T-helper 2 cell treated with Interferon-gamma antibody and Interleukin-4, amounts not matched to agents 5 μg/mL and 100 μg/mL, for 36 hours (primary cell): ENCODE measurements at regions not wholly inside any gene's neighbourhood (a gene's known extent, or its start where the extent isn't known, plus 50 kb on each side); places are given as distances from the start of the nearest gene placed in this dataset.

Experiments used
- DNase-seq: peaks from one replicate; pipeline ENCODE4 v3.0.0; 2021; ENCODE audit warnings: low spot score
- H3K27ac Mint-ChIP-seq: one replicate; pipeline ENCODE4 v1.8.0; 2021; ENCODE audit warnings: mild to moderate bottlenecking, mixed read lengths
- H3K27me3 Mint-ChIP-seq: one replicate; pipeline ENCODE4 v1.8.0; 2021; ENCODE audit warnings: low read depth, mixed read lengths
- H3K36me3 Mint-ChIP-seq: one replicate; pipeline ENCODE4 v1.8.0; 2021; ENCODE audit warnings: low read depth, mixed read lengths
- H3K4me1 Mint-ChIP-seq: one replicate; pipeline ENCODE4 v1.8.0; 2021; ENCODE audit warnings: low read depth, mixed read lengths
- H3K4me3 Mint-ChIP-seq: one replicate; pipeline ENCODE4 v1.8.0; 2022; ENCODE audit warnings: mild to moderate bottlenecking, moderate library complexity, mixed read lengths
- H3K9me3 Mint-ChIP-seq: one replicate; pipeline ENCODE4 v1.8.0; 2021; ENCODE audit warnings: mixed read lengths

- H3K36me3 Mint-ChIP-seq: no peaks in the 10 kb centered on the region
- peaks cover 48% of the 10 kb centered on the region for H3K27me3 Mint-ChIP-seq
- no peak for DNase-seq
- no peaks in the 10 kb centered on the region for H3K9me3 Mint-ChIP-seq
- H3K27ac Mint-ChIP-seq: no peak overlapping the region
- H3K4me3 Mint-ChIP-seq: no peak overlapping the region
- H3K4me1 Mint-ChIP-seq: no peaks in the 10 kb centered on the region
These were observed 273.9 kb upstream of the NFE2L3 start for GRCh38 chr7:25877802-25878789.

DNA sequence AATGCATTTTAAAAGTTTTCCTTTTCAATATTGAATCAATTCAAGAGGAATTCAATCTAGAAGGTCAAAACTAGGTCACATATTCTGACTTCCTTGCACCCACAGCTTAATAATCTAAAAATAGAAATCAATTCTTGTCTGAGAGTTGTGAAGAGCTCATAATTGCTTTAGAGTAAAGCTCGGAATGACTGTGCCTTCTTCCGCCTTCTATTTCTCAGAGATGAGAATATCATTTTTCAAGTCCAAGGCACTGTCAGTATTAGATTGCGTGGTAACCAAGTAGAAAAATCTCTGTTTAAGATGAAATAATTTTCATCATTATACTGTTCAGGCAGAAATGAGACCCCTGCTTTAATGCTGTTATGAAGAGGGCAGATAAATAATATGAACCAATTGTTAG is 272.2 kb upstream of the NFE2L3 start:
- Mint-ChIP-seq H3K27ac (no peak overlapping the region), H3K9me3 (no peaks in the 10 kb centered on the region), H3K27me3 (peaks cover 45% of the 10 kb centered on the region), H3K4me1 (no peaks in the 10 kb centered on the region), H3K36me3 (no peaks in the 10 kb centered on the region), H3K4me3 (no peak overlapping the region)
- no peak for DNase-seq

- Mint-ChIP-seq H3K4me3 (no peak overlapping the region), H3K4me1 (peaks cover 3% of the 10 kb centered on the region), H3K27ac (no peak overlapping the region), H3K27me3 (peaks cover 50% of the 10 kb centered on the region), H3K9me3 (no peaks in the 10 kb centered on the region), H3K36me3 (no peaks in the 10 kb centered on the region)
- no peak for DNase-seq
These were observed 270.5 kb upstream of the NFE2L3 start for GRCh38 chr7:25881317-25882037.

DNA sequence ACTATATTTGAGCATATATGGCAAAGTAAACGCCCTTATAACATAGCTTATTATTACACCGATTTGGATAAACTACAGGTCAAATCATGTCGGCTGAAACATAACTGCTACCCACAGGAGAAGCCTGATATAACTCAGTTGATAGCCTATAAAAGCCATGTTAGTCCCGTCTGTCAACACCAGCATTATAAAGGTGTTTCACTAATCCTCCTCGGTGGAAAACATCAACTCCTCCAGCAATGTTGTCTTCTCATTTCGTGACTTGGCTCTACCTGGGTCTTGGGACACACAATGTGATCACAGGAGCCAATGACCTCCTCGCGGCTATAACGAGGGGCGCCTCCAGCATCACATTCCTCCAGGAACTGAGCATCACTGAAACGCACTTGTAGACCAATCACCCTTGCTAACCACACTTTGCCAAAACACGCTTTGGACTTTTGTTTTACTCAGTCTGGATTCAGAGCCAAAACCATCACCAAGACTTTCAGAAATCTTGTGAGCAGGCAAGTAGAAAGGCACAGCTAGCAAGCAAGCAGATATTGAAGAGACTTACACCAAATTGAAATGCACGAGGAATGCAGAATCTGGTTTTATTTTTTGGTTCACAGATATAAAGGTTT is 269.7 kb upstream of the NFE2L3 start:
- DNase-seq: no peak
- Mint-ChIP-seq H3K36me3 (no peaks in the 10 kb centered on the region), H3K9me3 (no peaks in the 10 kb centered on the region), H3K27me3 (peaks cover 48% of the 10 kb centered on the region), H3K27ac (no peak overlapping the region), H3K4me1 (peaks cover 7% of the 10 kb centered on the region), H3K4me3 (no peak overlapping the region)

GRCh38 chr7:25884265-25884828 is 267.7 kb upstream of the NFE2L3 start:
- Mint-ChIP-seq H3K27ac (no peak overlapping the region), H3K9me3 (no peaks in the 10 kb centered on the region), H3K4me3 (no peak overlapping the region), H3K36me3 (no peaks in the 10 kb centered on the region), H3K27me3 (peaks cover 45% of the 10 kb centered on the region), H3K4me1 (peaks cover 9% of the 10 kb centered on the region)
- DNase-seq: no peak

DNA sequence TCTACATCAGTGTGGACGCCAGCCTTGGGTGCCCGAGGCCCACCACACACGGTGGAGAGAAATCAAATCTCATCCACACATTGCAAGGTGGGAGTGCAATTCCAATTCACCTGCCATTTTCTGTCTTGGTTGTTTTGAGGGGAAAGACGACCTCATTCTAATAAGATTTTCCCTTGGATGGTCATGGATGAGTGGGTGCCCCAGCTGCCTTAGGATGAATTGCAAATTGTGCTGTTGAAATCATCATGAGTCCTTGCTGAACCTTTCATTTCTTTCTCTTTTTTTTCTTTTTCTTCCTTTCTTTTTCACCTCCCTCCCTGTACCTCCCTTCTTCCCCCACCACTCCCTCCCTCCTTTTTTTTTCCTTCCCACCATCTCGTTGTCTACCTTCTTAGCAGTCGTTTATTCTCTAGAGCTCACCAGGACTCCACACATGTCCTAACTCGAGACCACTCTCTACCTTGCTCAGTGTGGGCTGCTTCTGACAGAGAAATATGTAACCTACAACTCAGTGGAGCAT is 266.9 kb upstream of the NFE2L3 start:
- Mint-ChIP-seq H3K36me3 (no peaks in the 10 kb centered on the region), H3K9me3 (no peaks in the 10 kb centered on the region), H3K27ac (no peak overlapping the region), H3K4me3 (no peak overlapping the region), H3K4me1 (peaks cover 12% of the 10 kb centered on the region), H3K27me3 (peaks cover 45% of the 10 kb centered on the region)
- DNase-seq: no peak

GRCh38 chr7:25886387-25887240 is 265.4 kb upstream of the NFE2L3 start:
- Mint-ChIP-seq H3K4me3 (no peak overlapping the region), H3K27ac (no peak overlapping the region), H3K9me3 (no peaks in the 10 kb centered on the region), H3K4me1 (peaks cover 12% of the 10 kb centered on the region), H3K27me3 (peaks cover 36% of the 10 kb centered on the region), H3K36me3 (no peaks in the 10 kb centered on the region)
- no peak for DNase-seq

- H3K4me3 Mint-ChIP-seq: no peak overlapping the region
- H3K27ac Mint-ChIP-seq: no peak overlapping the region
- no peak for DNase-seq
- H3K27me3 Mint-ChIP-seq: peaks cover 38% of the 10 kb centered on the region
- H3K9me3 Mint-ChIP-seq: no peaks in the 10 kb centered on the region
- peaks cover 12% of the 10 kb centered on the region for H3K4me1 Mint-ChIP-seq
- no peaks in the 10 kb centered on the region for H3K36me3 Mint-ChIP-seq
These were observed 264.7 kb upstream of the NFE2L3 start for GRCh38 chr7:25887266-25887665.

- no peaks in the 10 kb centered on the region for H3K36me3 Mint-ChIP-seq
- H3K27ac Mint-ChIP-seq: no peak overlapping the region
- peaks cover 14% of the 10 kb centered on the region for H3K4me1 Mint-ChIP-seq
- H3K4me3 Mint-ChIP-seq: no peak overlapping the region
- H3K9me3 Mint-ChIP-seq: no peaks in the 10 kb centered on the region
- peaks cover 32% of the 10 kb centered on the region for H3K27me3 Mint-ChIP-seq
- DNase-seq: no peak
These were observed 264.0 kb upstream of the NFE2L3 start for GRCh38 chr7:25887795-25888559.

GRCh38 chr7:25889765-25890164 is 262.2 kb upstream of the NFE2L3 start:
- Mint-ChIP-seq H3K4me3 (no peak overlapping the region), H3K27ac (no peak overlapping the region), H3K36me3 (peaks cover 4% of the 10 kb centered on the region), H3K4me1 (peaks cover 27% of the 10 kb centered on the region), H3K9me3 (no peaks in the 10 kb centered on the region), H3K27me3 (peaks cover 29% of the 10 kb centered on the region)
- no peak for DNase-seq

- Mint-ChIP-seq H3K36me3 (peaks cover 4% of the 10 kb centered on the region), H3K4me1 (peaks cover 31% of the 10 kb centered on the region), H3K27ac (no peak overlapping the region), H3K4me3 (no peak overlapping the region), H3K27me3 (peaks cover 17% of the 10 kb centered on the region), H3K9me3 (no peaks in the 10 kb centered on the region)
- DNase-seq: no peak
These were observed 260.4 kb upstream of the NFE2L3 start for GRCh38 chr7:25891591-25891990.

GRCh38 chr7:25893436-25893835 is 258.6 kb upstream of the NFE2L3 start:
- Mint-ChIP-seq H3K4me3 (peak overlapping the region; percentile 86), H3K27me3 (peaks cover 12% of the 10 kb centered on the region), H3K4me1 (peaks cover 29% of the 10 kb centered on the region), H3K9me3 (no peaks in the 10 kb centered on the region), H3K36me3 (peaks cover 4% of the 10 kb centered on the region), H3K27ac (peak overlapping the region; percentile 63)
- no peak for DNase-seq
